ENCODE measurements at regions not wholly inside any gene's neighbourhood (a gene's known extent, or its start where the extent isn't known, plus 50 kb on each side); places are given as distances from the start of the nearest gene placed in this dataset.

- TF ChIP-seq DR1 (CRISPR knock-in tag; IDR thresholded peaks at IDR 0.05) (no peak), MTF2 (CRISPR knock-in tag; IDR thresholded peaks at IDR 0.05; ENCODE audit: borderline replicate concordance) (0 out of 2 replicates have a peak, but pooled peaks have one; percentile 71), BORCS8-MEF2B (CRISPR knock-in tag; IDR thresholded peaks at IDR 0.05) (no peak), ZMYM4 (CRISPR knock-in tag; IDR thresholded peaks at IDR 0.05) (peak; percentile 41; the same call in 1 of the 2 replicates), STAT6 (CRISPR knock-in tag; IDR thresholded peaks at IDR 0.05; ENCODE audit: borderline replicate concordance) (no peak), HNF1B (CRISPR knock-in tag; IDR thresholded peaks at IDR 0.05) (no peak), ZNF784 (CRISPR knock-in tag; IDR thresholded peaks at IDR 0.05; ENCODE audit: borderline replicate concordance) (peak; percentile 48; the same call in 1 of the 2 replicates), NR2F1 (CRISPR knock-in tag; IDR thresholded peaks at IDR 0.05) (peak; percentile 63 to 97; a peak in 3 of 4 replicates), ZNF576 (CRISPR knock-in tag; IDR thresholded peaks at IDR 0.05) (no peak), REPIN1 (CRISPR knock-in tag; IDR thresholded peaks at IDR 0.05; ENCODE audit: borderline replicate concordance, low read depth) (0 out of 2 replicates have a peak, but pooled peaks have one; percentile 14), ZBTB34 (CRISPR knock-in tag; IDR thresholded peaks at IDR 0.05) (peak; percentile 76; the same call in 1 of the 2 replicates), PRPF4 (IDR thresholded peaks at IDR 0.05; ENCODE audit: low read depth, low read length, poor library complexity, severe bottlenecking) (no peak), ZNF382 (CRISPR knock-in tag; IDR thresholded peaks at IDR 0.05; ENCODE audit: borderline replicate concordance) (no peak), DRAP1 (CRISPR knock-in tag; IDR thresholded peaks at IDR 0.05) (no peak), RFXAP (CRISPR knock-in tag; IDR thresholded peaks at IDR 0.05; ENCODE audit: borderline replicate concordance) (peak; percentile 76), MTA3 (CRISPR knock-in tag; IDR thresholded peaks at IDR 0.05) (no peak), ZNF607 (CRISPR knock-in tag; IDR thresholded peaks at IDR 0.05; ENCODE audit: borderline replicate concordance) (peak; percentile 69; the same call in 1 of the 2 replicates), NBN (conservative IDR thresholded peaks at IDR 0.05) (no peak), ISL2 (CRISPR knock-in tag; IDR thresholded peaks at IDR 0.05) (no peak), ZNF788 (CRISPR knock-in tag; IDR thresholded peaks at IDR 0.05; ENCODE audit: borderline replicate concordance) (peak; percentile 15; the same call in 1 of the 2 replicates), ZNF343 (CRISPR knock-in tag; IDR thresholded peaks at IDR 0.05) (peak; percentile 68; the same call in 1 of the 2 replicates), ASH2L (IDR thresholded peaks at IDR 0.05; ENCODE audit: insufficient read length, low read depth, low read length) (peak; percentile 63)
Observed at GRCh38 chr16:85553436-85554113, 59.5 kb upstream of the GSE1 start (continued).
